ENCODE measurements at regions not wholly inside any gene's neighbourhood (a gene's known extent, or its start where the extent isn't known, plus 50 kb on each side); places are given as distances from the start of the nearest gene placed in this dataset.

DNA sequence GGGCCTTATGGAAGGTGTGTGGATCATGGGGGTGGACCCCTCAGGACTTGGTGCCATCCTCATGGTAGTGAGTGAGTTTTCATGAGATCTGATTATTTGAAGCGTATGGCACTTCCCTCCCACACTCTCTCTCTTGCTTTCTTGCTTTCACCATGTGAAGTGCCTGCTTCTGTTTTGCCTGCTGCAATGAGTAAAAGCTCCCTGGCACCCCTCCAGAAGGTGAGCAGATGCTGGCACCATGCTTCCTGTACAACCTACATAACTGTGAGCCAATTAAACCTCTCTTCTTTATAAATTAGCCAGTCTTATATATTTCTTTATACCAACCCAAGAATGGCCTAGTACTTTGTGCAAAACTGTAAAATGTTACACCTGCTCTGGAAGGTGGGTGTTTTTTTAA is 396.8 kb upstream of the HS3ST5 start:
- in situ Hi-C loops (cut with HindIII; ENCODE audit: extremely low pct_ligation_motif_present, low pct_unique_long_range_greater_than_20kb) (loop anchor here (10.0 kb wide), 1 partner anchor 805 kb away; no protein-coding TSS in a partner anchor), intact Hi-C loops (cut with micrococcal nuclease; ENCODE audit: unreplicated experiment) (no loop called here)
- 23% methylated on average over 1 of the region's 1 CpG for WGBS (ENCODE audit: low lambda C conversion rate)
- FAIRE-seq (no peak), ATAC-seq (no peak), DNase-seq (ENCODE audit: low spot score) (no peak)
- H3K79me2 ChIP-seq (ENCODE audit: insufficient read depth, low read length) = no peaks in the 10 kb centered on the region
- no peak overlapping the region for H3K27ac ChIP-seq (ENCODE audit: extremely low read length, insufficient read depth, low read length)
- ChIA-PET POLR2A (no interaction called here), CTCF (ENCODE audit: low intra/inter-chr PET ratio, low total read pairs) (no interaction called here)
- H4K20me1 ChIP-seq (ENCODE audit: insufficient read depth, low read length) = no peaks in the 10 kb centered on the region
- H3K4me1 ChIP-seq (ENCODE audit: insufficient read depth, low read length) = no peaks in the 10 kb centered on the region
- TF ChIP-seq, protein P1, sequence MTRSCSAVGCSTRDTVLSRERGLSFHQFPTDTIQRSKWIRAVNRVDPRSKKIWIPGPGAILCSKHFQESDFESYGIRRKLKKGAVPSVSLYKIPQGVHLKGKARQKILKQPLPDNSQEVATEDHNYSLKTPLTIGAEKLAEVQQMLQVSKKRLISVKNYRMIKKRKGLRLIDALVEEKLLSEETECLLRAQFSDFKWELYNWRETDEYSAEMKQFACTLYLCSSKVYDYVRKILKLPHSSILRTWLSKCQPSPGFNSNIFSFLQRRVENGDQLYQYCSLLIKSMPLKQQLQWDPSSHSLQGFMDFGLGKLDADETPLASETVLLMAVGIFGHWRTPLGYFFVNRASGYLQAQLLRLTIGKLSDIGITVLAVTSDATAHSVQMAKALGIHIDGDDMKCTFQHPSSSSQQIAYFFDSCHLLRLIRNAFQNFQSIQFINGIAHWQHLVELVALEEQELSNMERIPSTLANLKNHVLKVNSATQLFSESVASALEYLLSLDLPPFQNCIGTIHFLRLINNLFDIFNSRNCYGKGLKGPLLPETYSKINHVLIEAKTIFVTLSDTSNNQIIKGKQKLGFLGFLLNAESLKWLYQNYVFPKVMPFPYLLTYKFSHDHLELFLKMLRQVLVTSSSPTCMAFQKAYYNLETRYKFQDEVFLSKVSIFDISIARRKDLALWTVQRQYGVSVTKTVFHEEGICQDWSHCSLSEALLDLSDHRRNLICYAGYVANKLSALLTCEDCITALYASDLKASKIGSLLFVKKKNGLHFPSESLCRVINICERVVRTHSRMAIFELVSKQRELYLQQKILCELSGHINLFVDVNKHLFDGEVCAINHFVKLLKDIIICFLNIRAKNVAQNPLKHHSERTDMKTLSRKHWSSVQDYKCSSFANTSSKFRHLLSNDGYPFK (CRISPR knock-in tag; IDR thresholded peaks at IDR 0.05; ENCODE audit: borderline replicate concordance) = no peak
- no peak for TF ChIP-seq RFX3 (CRISPR knock-in tag; IDR thresholded peaks at IDR 0.05)
- TF ChIP-seq MBD4 (IDR thresholded peaks at IDR 0.05; ENCODE audit: borderline replicate concordance, low read length) = no peak
- TF ChIP-seq MTF1 (CRISPR knock-in tag; IDR thresholded peaks at IDR 0.05) = no peak
- TF ChIP-seq ZFY (CRISPR knock-in tag; IDR thresholded peaks at IDR 0.05) = no peak
- TF ChIP-seq ZNF274 (CRISPR knock-in tag; IDR thresholded peaks at IDR 0.05) = no peak
- no peak for TF ChIP-seq NONO (IDR thresholded peaks at IDR 0.05)
- no peak for TF ChIP-seq NONO (CRISPR knock-in tag; conservative IDR thresholded peaks at IDR 0.05)
- no peak for TF ChIP-seq MAZ (IDR thresholded peaks at IDR 0.05; ENCODE audit: borderline replicate concordance, low read depth, low read length)
- TF ChIP-seq MAZ (CRISPR knock-in tag; IDR thresholded peaks at IDR 0.05; ENCODE audit: low read depth) = no peak
- no peaks in the 10 kb centered on the region for H3K27me3 ChIP-seq (ENCODE audit: control insufficient read depth in 1 of 2, insufficient read depth in 2 of 2, low read length in 2 of 2)
- no peak overlapping the region for H3K4me3 ChIP-seq (replicated peaks in 1 of 3; ENCODE audit: insufficient read depth in 1 of 3, low read depth in 2 of 3, low read length in 3 of 3)
- no peak overlapping the region for H3K9ac ChIP-seq (ENCODE audit: insufficient read depth, low read depth, low read length)
- H3K9me3 ChIP-seq (ENCODE audit: low read length) = no peaks in the 10 kb centered on the region
- no peaks in the 10 kb centered on the region for H3K36me3 ChIP-seq (replicated peaks in 1 of 2; ENCODE audit: control insufficient read depth in 1 of 2, insufficient read depth in 2 of 2, low read length in 2 of 2)
- no TSS peak for BruUV-seq (replicated peaks)
- H2AFZ ChIP-seq (ENCODE audit: low read length) = no peak overlapping the region
- no peak overlapping the region for H3K4me2 ChIP-seq (ENCODE audit: low read depth, low read length)

All from HepG2 (cell line).